Body of pancreas (tissue), 4 donors: ENCODE measurements at regions not wholly inside any gene's neighbourhood (a gene's known extent, or its start where the extent isn't known, plus 50 kb on each side); places are given as distances from the start of the nearest gene placed in this dataset.

Experiments used
- CTCF ChIP-seq, 7 experiments: fragments of 450-650 bp in 4 of 7; fragments of 200-600 bp in 3 of 7; sonication (generic) in 3 of 7; IDR thresholded peaks; one replicate each; pipeline ENCODE4 v1.5.1; 2016 to 2019; ENCODE audit warnings: antibody characterized with exemption in 7 of 7
- POLR2A ChIP-seq, 3 donors: fragments of 450-650 bp; IDR thresholded peaks; one replicate each; pipeline ENCODE4 v1.6.1; 2016; ENCODE audit warnings: antibody characterized with exemption in 3 of 3, mild to moderate bottlenecking in 2 of 3

GRCh38 chr10:8588135-8588534 is 533.6 kb downstream of the GATA3 start:
- TF ChIP-seq POLR2A (IDR thresholded peaks at IDR 0.05) (no peak), CTCF (IDR thresholded peaks at IDR 0.05) (no peak)
